Glutamatergic neuron (in vitro differentiated cells): ENCODE measurements at regions not wholly inside any gene's neighbourhood (a gene's known extent, or its start where the extent isn't known, plus 50 kb on each side); places are given as distances from the start of the nearest gene placed in this dataset.

Source experiments
- DNase-seq: peaks from one replicate; pipeline ENCODE4 v3.0.0; 2022
- H3K27ac Mint-ChIP-seq: one replicate; pipeline ENCODE4 v1.8.0; 2020; ENCODE audit warnings: mild to moderate bottlenecking, mixed read lengths, inconsistent platforms; ENCODE audit not compliant: unreplicated experiment
- H3K27me3 Mint-ChIP-seq: one replicate; pipeline ENCODE4 v1.8.0; 2020; ENCODE audit warnings: mild to moderate bottlenecking, moderate library complexity, mixed read lengths, inconsistent platforms; ENCODE audit not compliant: unreplicated experiment
- H3K36me3 Mint-ChIP-seq: one replicate; pipeline ENCODE4 v1.8.0; 2020; ENCODE audit warnings: mild to moderate bottlenecking, mixed read lengths, inconsistent platforms; ENCODE audit not compliant: unreplicated experiment
- H3K4me1 Mint-ChIP-seq: one replicate; pipeline ENCODE4 v1.8.0; 2020; ENCODE audit warnings: mild to moderate bottlenecking, low read depth, mixed read lengths, inconsistent platforms; ENCODE audit not compliant: unreplicated experiment
- H3K4me3 Mint-ChIP-seq: one replicate; pipeline ENCODE4 v1.8.0; 2020; ENCODE audit warnings: mild to moderate bottlenecking, mixed read lengths, inconsistent platforms; ENCODE audit not compliant: unreplicated experiment
- H3K9me3 Mint-ChIP-seq: one replicate; pipeline ENCODE4 v1.8.0; 2020; ENCODE audit warnings: mild to moderate bottlenecking, moderate library complexity, mixed read lengths, inconsistent platforms; ENCODE audit not compliant: unreplicated experiment
- CTCF ChIP-seq: fragments of 200-600 bp; sonication (generic); IDR thresholded peaks from one replicate; pipeline ENCODE4 v1.5.0; 2021; ENCODE audit not compliant: partially characterized antibody, unreplicated experiment

- Mint-ChIP-seq H3K9me3 (no peaks in the 10 kb centered on the region), H3K4me1 (no peaks in the 10 kb centered on the region), H3K4me3 (no peak overlapping the region), H3K36me3 (no peaks in the 10 kb centered on the region), H3K27me3 (no peaks in the 10 kb centered on the region), H3K27ac (no peak overlapping the region)
- TF ChIP-seq CTCF: no peak
- DNase-seq: no peak
These were observed 99.5 kb downstream of the ADAMTS15 start for GRCh38 chr11:130547761-130548490.

- Mint-ChIP-seq H3K27ac (no peak overlapping the region), H3K4me3 (no peak overlapping the region), H3K36me3 (no peaks in the 10 kb centered on the region), H3K4me1 (no peaks in the 10 kb centered on the region), H3K9me3 (no peaks in the 10 kb centered on the region), H3K27me3 (no peaks in the 10 kb centered on the region)
- no peak for DNase-seq
- no peak for TF ChIP-seq CTCF
These were observed 100.0 kb downstream of the ADAMTS15 start for GRCh38 chr11:130548491-130548833.

- H3K27me3 Mint-ChIP-seq: no peaks in the 10 kb centered on the region
- H3K9me3 Mint-ChIP-seq: no peaks in the 10 kb centered on the region
- no peak overlapping the region for H3K27ac Mint-ChIP-seq
- H3K4me1 Mint-ChIP-seq: no peaks in the 10 kb centered on the region
- DNase-seq: no peak
- no peaks in the 10 kb centered on the region for H3K36me3 Mint-ChIP-seq
- TF ChIP-seq CTCF: no peak
- H3K4me3 Mint-ChIP-seq: no peak overlapping the region
These were observed 101.1 kb downstream of the ADAMTS15 start for GRCh38 chr11:130549393-130549999.

- TF ChIP-seq CTCF: no peak
- Mint-ChIP-seq H3K9me3 (no peaks in the 10 kb centered on the region), H3K27me3 (no peaks in the 10 kb centered on the region), H3K36me3 (no peaks in the 10 kb centered on the region), H3K4me3 (no peak overlapping the region), H3K4me1 (no peaks in the 10 kb centered on the region), H3K27ac (no peak overlapping the region)
- DNase-seq: no peak
These were observed 101.7 kb downstream of the ADAMTS15 start for GRCh38 chr11:130550150-130550549.

GRCh38 chr11:130550984-130551383, 102.5 kb downstream of the ADAMTS15 start:
- no peak overlapping the region for H3K27ac Mint-ChIP-seq
- no peaks in the 10 kb centered on the region for H3K36me3 Mint-ChIP-seq
- H3K4me1 Mint-ChIP-seq: no peaks in the 10 kb centered on the region
- DNase-seq: no peak
- no peak overlapping the region for H3K4me3 Mint-ChIP-seq
- TF ChIP-seq CTCF: no peak
- H3K9me3 Mint-ChIP-seq: no peaks in the 10 kb centered on the region
- no peaks in the 10 kb centered on the region for H3K27me3 Mint-ChIP-seq
